Ammon's horn (tissue), 1 donor: ENCODE measurements at regions not wholly inside any gene's neighbourhood (a gene's known extent, or its start where the extent isn't known, plus 50 kb on each side); places are given as distances from the start of the nearest gene placed in this dataset.

Experiments
- DNase-seq: peaks from one replicate; pipeline ENCODE4 v3.0.0-alpha.2; 2016; ENCODE audit warnings: low spot score

GRCh38 chr20:12371990-12372389 is 454.3 kb downstream of the BTBD3 start:
- no peak for DNase-seq

GRCh38 chr20:12372557-12372956 is 454.9 kb downstream of the BTBD3 start:
- DNase-seq: no peak

- no peak for DNase-seq
Observed at GRCh38 chr20:12375967-12376366, 458.3 kb downstream of the BTBD3 start.

- DNase-seq: peak; percentile 7
Observed at GRCh38 chr20:12383821-12384220, 466.1 kb downstream of the BTBD3 start.

GRCh38 chr20:12386821-12387220 is 469.1 kb downstream of the BTBD3 start:
- no peak for DNase-seq

- no peak for DNase-seq
Observed at GRCh38 chr20:12391099-12391498, 473.4 kb downstream of the BTBD3 start.

- no peak for DNase-seq
Observed at GRCh38 chr20:12394786-12395185, 477.1 kb downstream of the BTBD3 start.

- DNase-seq: no peak
Observed at GRCh38 chr20:12395353-12395752, 477.7 kb downstream of the BTBD3 start.

GRCh38 chr20:12395760-12396159 is 478.1 kb downstream of the BTBD3 start:
- DNase-seq: no peak

GRCh38 chr20:12399110-12399836 is 481.6 kb downstream of the BTBD3 start:
- no peak for DNase-seq

GRCh38 chr20:12404941-12405340 is 487.2 kb downstream of the BTBD3 start:
- DNase-seq: no peak

GRCh38 chr20:12406978-12407377 is 489.3 kb downstream of the BTBD3 start:
- DNase-seq: no peak

GRCh38 chr20:12409501-12409900 is 491.8 kb downstream of the BTBD3 start:
- no peak for DNase-seq

GRCh38 chr20:12410783-12411182 is 493.1 kb downstream of the BTBD3 start:
- no peak for DNase-seq

- no peak for DNase-seq
Observed at GRCh38 chr20:12411246-12411940, 493.7 kb downstream of the BTBD3 start.

GRCh38 chr20:12413116-12413515 is 495.4 kb downstream of the BTBD3 start:
- no peak for DNase-seq

GRCh38 chr20:12414446-12415274 is 497.0 kb downstream of the BTBD3 start:
- peak; percentile 51 for DNase-seq

GRCh38 chr20:12416281-12416680 is 498.6 kb downstream of the BTBD3 start:
- no peak for DNase-seq

GRCh38 chr20:12433724-12434123 is 516.0 kb downstream of the BTBD3 start:
- DNase-seq: no peak

- no peak for DNase-seq
Observed at GRCh38 chr20:12434672-12435071, 517.0 kb downstream of the BTBD3 start.

GRCh38 chr20:12435268-12435667 is 517.6 kb downstream of the BTBD3 start:
- DNase-seq: no peak

- no peak for DNase-seq
Observed at GRCh38 chr20:12453711-12454110, 536.0 kb downstream of the BTBD3 start.

- no peak for DNase-seq
Observed at GRCh38 chr20:12455148-12455547, 537.5 kb downstream of the BTBD3 start.
